A549 (cell line): ENCODE measurements at regions not wholly inside any gene's neighbourhood (a gene's known extent, or its start where the extent isn't known, plus 50 kb on each side); places are given as distances from the start of the nearest gene placed in this dataset.

ENCODE experiments used
- ATAC-seq, 2 experiments: fragments of 200-7000 bp in 1 of 2; fragments of >200 bp in 1 of 2; cut with Nextera tagmentation in 1 of 2; cut with Tn5 transposase in 1 of 2; 3 replicates each; pipeline versions ENCODE4 v1.8.0 to v1.9.1; 2018 to 2020; ENCODE audit warnings: mild to moderate bottlenecking in 1 of 2, moderate library complexity in 1 of 2
- CTCF ChIA-PET: fragments of 300-600 bp; sonication (Branson Sonifier 250); formaldehyde crosslinking; extraction: SDS; loops from one replicate; lab custom pipeline; 2021; ENCODE audit warnings: antibody characterized with exemption, inconsistent platforms; lab: Yijun Ruan, JAX
- POLR2A ChIA-PET: fragments of 350-600 bp; formaldehyde crosslinking; extraction: SDS; loops from one replicate; lab custom pipeline; 2021; ENCODE audit warnings: antibody characterized with exemption, inconsistent platforms; lab: Yijun Ruan, JAX
- DNase-seq, 2 experiments: peaks; one replicate each; pipeline versions ENCODE4 v3.0.0 to v3.0.0-alpha.2; 2011 to 2016; ENCODE audit warnings: low read depth in 1 of 2, low spot score in 1 of 2
- FAIRE-seq: peaks from 2 replicates; lab custom pipeline; 2011; peaks lifted over from hg19 to GRCh38; lab: Jason Lieb, UNC
- H3K27ac ChIP-seq, 2 experiments: fragments of >200 bp; sonication (Bioruptor Twin); formaldehyde crosslinking; 3 replicates each; pipeline ENCODE4 v1.5.1; 2016 to 2017
- H3K4me1 ChIP-seq: fragments of >200 bp; sonication (Bioruptor Twin); formaldehyde crosslinking; 3 replicates; pipeline ENCODE4 v1.6.1; 2016
- H3K4me2 ChIP-seq: fragments of >200 bp; sonication (Bioruptor Twin); formaldehyde crosslinking; 3 replicates; pipeline ENCODE4 v1.6.1; 2016
- H3K4me3 ChIP-seq: fragments of >200 bp; sonication (Bioruptor Twin); formaldehyde crosslinking; 3 replicates; pipeline ENCODE4 v1.5.1; 2016
- H3K9me3 ChIP-seq: fragments of >200 bp; sonication (Bioruptor Twin); formaldehyde crosslinking; 3 replicates; pipeline ENCODE4 v1.6.1; 2016
- CBX2 ChIP-seq: fragments of 200-600 bp; sonication (generic); IDR thresholded peaks from 2 replicates; pipeline ENCODE4 v1.6.1; 2016; ENCODE audit warnings: low read depth, mild to moderate bottlenecking, borderline replicate concordance
- CEBPB ChIP-seq, 2 experiments: fragments of >200 bp in 1 of 2; sonication (Bioruptor Twin) in 1 of 2; formaldehyde crosslinking in 1 of 2; IDR thresholded peaks; 2 replicates each; pipeline ENCODE4 v1.6.1; 2012 to 2016
- CHD4 ChIP-seq: fragments of 200-600 bp; sonication (generic); IDR thresholded peaks from 2 replicates; pipeline ENCODE4 v1.6.1; 2016; ENCODE audit warnings: antibody characterized with exemption, mild to moderate bottlenecking, borderline replicate concordance
- E2F6 ChIP-seq: IDR thresholded peaks from 2 replicates; pipeline ENCODE4 v1.6.1; 2012; ENCODE audit warnings: low read depth, borderline replicate concordance
- FOSB ChIP-seq: fragments of 250-450 bp; sonication (Bioruptor Pico); IDR thresholded peaks from 2 replicates; pipeline ENCODE4 v1.5.0; 2020; ENCODE audit warnings: mild to moderate bottlenecking, moderate library complexity
- JUN ChIP-seq, 2 experiments: fragments of >200 bp; sonication (Bioruptor Twin); formaldehyde crosslinking; IDR thresholded peaks; 2 replicates in 1 of 2; 3 replicates in 1 of 2; pipeline ENCODE4 v1.6.1; 2016 to 2017
- MAFK ChIP-seq: fragments of 450-650 bp; IDR thresholded peaks from 2 replicates; pipeline ENCODE4 v1.6.1; 2014; ENCODE audit not compliant: partially characterized antibody
- PHF8 ChIP-seq: fragments of 200-600 bp; sonication (generic); IDR thresholded peaks from 2 replicates; pipeline ENCODE4 v1.6.1; 2016; ENCODE audit warnings: low read depth, mild to moderate bottlenecking, antibody characterized with exemption, moderate library complexity, borderline replicate concordance
- REST ChIP-seq: fragments of 200-600 bp; sonication (generic); IDR thresholded peaks from 2 replicates; pipeline ENCODE4 v1.6.1; 2016; ENCODE audit warnings: antibody characterized with exemption, mild to moderate bottlenecking, moderate library complexity
- RFX5 ChIP-seq: fragments of 450-650 bp; IDR thresholded peaks from 2 replicates; pipeline ENCODE4 v1.7.1; 2014; ENCODE audit warnings: antibody characterized with exemption, mild to moderate bottlenecking, moderate library complexity
- RNF2 ChIP-seq: fragments of 200-600 bp; sonication (generic); IDR thresholded peaks from 2 replicates; pipeline ENCODE4 v1.6.1; 2016; ENCODE audit warnings: low read depth, mild to moderate bottlenecking, antibody characterized with exemption, moderate library complexity, borderline replicate concordance
- TFCP2L1 ChIP-seq: fragments of 250-450 bp; sonication (Bioruptor Pico); IDR thresholded peaks from 2 replicates; pipeline ENCODE4 v1.5.0; 2021; ENCODE audit warnings: mild to moderate bottlenecking
- ZNF302 ChIP-seq: fragments of 250-450 bp; sonication (Bioruptor Pico); IDR thresholded peaks from 2 replicates; pipeline ENCODE4 v1.9.0; 2021; ENCODE audit warnings: inconsistent platforms, mild to moderate bottlenecking, moderate library complexity
- WGBS: methylation state at CpG from one replicate; pipeline ENCODE4 v1.1.6; 2017; ENCODE audit errors: missing lambda C conversion rate; 5-methylcytosine and 5-hydroxymethylcytosine counted together

GRCh38 chr5:124261848-124262247 is 484.6 kb downstream of the ZNF608 start:
- TF ChIP-seq FOSB (CRISPR knock-in tag) = no peak
- TF ChIP-seq CBX2 = no peak
- no peak for TF ChIP-seq CHD4
- TF ChIP-seq TFCP2L1 (CRISPR knock-in tag) = no peak
- FAIRE-seq (no peak), ATAC-seq (no peak), DNase-seq (no peak)
- Histone ChIP-seq H3K9me3 (no peaks in the 10 kb centered on the region), H3K4me3 (no peak overlapping the region), H3K27ac (no peak overlapping the region), H3K4me2 (no peak overlapping the region), H3K4me1 (no peaks in the 10 kb centered on the region)
- 31% methylated on average over 1 of the region's 1 CpG for WGBS
- POLR2A ChIA-PET = no interaction called here
- CTCF ChIA-PET = interaction anchor here (1.2 kb wide), 1 partner anchor 152 kb away, joined by 3 read pairs; no protein-coding TSS in a partner anchor

GRCh38 chr5:124260921-124261515 is 485.4 kb downstream of the ZNF608 start:
- ChIA-PET CTCF (interaction anchor here (1.2 to 1.4 kb wide), 2 partner anchors 8 to 153 kb away, joined by 3 to 4 read pairs; no protein-coding TSS in a partner anchor), POLR2A (no interaction called here)
- H3K4me3 ChIP-seq = no peak overlapping the region
- 41% methylated on average over 9 of the region's 10 CpGs for WGBS
- FAIRE-seq = no peak
- H3K27ac ChIP-seq = no peak overlapping the region
- H3K9me3 ChIP-seq = no peaks in the 10 kb centered on the region
- no peak for DNase-seq
- no peak overlapping the region for H3K4me2 ChIP-seq
- TF ChIP-seq REST = no peak
- no peak for TF ChIP-seq ZNF302
- no peak for TF ChIP-seq TFCP2L1 (CRISPR knock-in tag)
- no peak for TF ChIP-seq RNF2
- no peak for TF ChIP-seq MAFK
- ATAC-seq = no peak
- H3K4me1 ChIP-seq = no peaks in the 10 kb centered on the region

- ATAC-seq (no peak), FAIRE-seq (no peak), DNase-seq (no peak)
- Histone ChIP-seq H3K4me2 (no peak overlapping the region), H3K4me1 (no peaks in the 10 kb centered on the region), H3K4me3 (no peak overlapping the region), H3K27ac (no peak overlapping the region), H3K9me3 (no peaks in the 10 kb centered on the region)
- ChIA-PET POLR2A (no interaction called here), CTCF (no interaction called here)
- TF ChIP-seq RFX5 = no peak
- 57% methylated on average over 4 of the region's 4 CpGs for WGBS
Measured at GRCh38 chr5:124259017-124259416, 487.4 kb downstream of the ZNF608 start.

GRCh38 chr5:124257048-124257447 is 489.4 kb downstream of the ZNF608 start:
- DNase-seq = no peak
- TF ChIP-seq JUN (IDR thresholded peaks at IDR 0.05) = no peak
- TF ChIP-seq E2F6 = no peak
- TF ChIP-seq PHF8 = no peak
- no peak for TF ChIP-seq CEBPB (IDR thresholded peaks at IDR 0.05)
- Histone ChIP-seq H3K4me1 (no peaks in the 10 kb centered on the region), H3K27ac (no peak overlapping the region), H3K9me3 (no peaks in the 10 kb centered on the region), H3K4me2 (no peak overlapping the region), H3K4me3 (no peak overlapping the region)
- no peak for FAIRE-seq
- CTCF ChIA-PET = no interaction called here
- 65% methylated on average over 8 of the region's 8 CpGs for WGBS
- POLR2A ChIA-PET = no interaction called here
- no peak for ATAC-seq
